ENCODE measurements at regions not wholly inside any gene's neighbourhood (a gene's known extent, or its start where the extent isn't known, plus 50 kb on each side); places are given as distances from the start of the nearest gene placed in this dataset.

GRCh38 chr2:6308986-6309385, 556.7 kb downstream of the CMPK2 start:
- intact Hi-C loops (cut with micrococcal nuclease; ENCODE audit: unreplicated experiment): no loop called here
- H3K27me3 ChIP-seq (ENCODE audit: control insufficient read depth, insufficient read depth, low read length): no peaks in the 10 kb centered on the region
- DNase-seq (ENCODE audit: low read depth, low spot score) (no peak), ATAC-seq (no peak)
- TF ChIP-seq TCF7L2 (IDR thresholded peaks at IDR 0.05; ENCODE audit: low read depth, low read length): no peak
- no peak for TF ChIP-seq SIN3A (IDR thresholded peaks at IDR 0.05; ENCODE audit: borderline replicate concordance, insufficient read depth, low read depth, low read length)
- TF ChIP-seq CTCF (IDR thresholded peaks at IDR 0.05): no peak
- no peak for TF ChIP-seq POLR2AphosphoS5 (IDR thresholded peaks at IDR 0.05; ENCODE audit: low read depth, low read length)
- TF ChIP-seq REST (IDR thresholded peaks at IDR 0.05; ENCODE audit: insufficient read depth in 1 of 2, low read depth in 2 of 2, low read length in 1 of 2): no peak
- H3K36me3 ChIP-seq (ENCODE audit: control insufficient read depth, insufficient read depth, low read length): no peaks in the 10 kb centered on the region
- H3K4me1 ChIP-seq (ENCODE audit: control insufficient read depth, insufficient read depth, low read length): no peaks in the 10 kb centered on the region
- in situ Hi-C loops (cut with HindIII; ENCODE audit: low pct_unique_long_range_greater_than_20kb, low sequenced_read_pairs): no loop called here
- no peak overlapping the region for H3K4me3 ChIP-seq (ENCODE audit: low read depth in 2 of 2, low read length in 2 of 2)
- no TSS peak for BruUV-seq (replicated peaks)
- POLR2A ChIA-PET: no interaction called here
- CTCF ChIA-PET: no interaction called here
- H3K9me3 ChIP-seq (ENCODE audit: control insufficient read depth, insufficient read depth, low read depth, low read length): no peaks in the 10 kb centered on the region
- H3K27ac ChIP-seq (ENCODE audit: low read length): no peak overlapping the region

- no peaks in the 10 kb centered on the region for H3K36me3 ChIP-seq (ENCODE audit: control insufficient read depth, insufficient read depth, low read length)
- ChIA-PET CTCF (no interaction called here), POLR2A (no interaction called here)
- DNase-seq (ENCODE audit: low read depth, low spot score) (no peak), ATAC-seq (no peak)
- no peaks in the 10 kb centered on the region for H3K4me1 ChIP-seq (ENCODE audit: control insufficient read depth, insufficient read depth, low read length)
- H3K9me3 ChIP-seq (ENCODE audit: control insufficient read depth, insufficient read depth, low read depth, low read length): no peaks in the 10 kb centered on the region
- TF ChIP-seq REST (IDR thresholded peaks at IDR 0.05; ENCODE audit: insufficient read depth in 1 of 2, low read depth in 2 of 2, low read length in 1 of 2) (no peak), SIN3A (IDR thresholded peaks at IDR 0.05; ENCODE audit: borderline replicate concordance, insufficient read depth, low read depth, low read length) (no peak), POLR2AphosphoS5 (IDR thresholded peaks at IDR 0.05; ENCODE audit: low read depth, low read length) (no peak), TCF7L2 (IDR thresholded peaks at IDR 0.05; ENCODE audit: low read depth, low read length) (no peak)
- H3K4me3 ChIP-seq (ENCODE audit: low read depth in 2 of 2, low read length in 2 of 2): no peak overlapping the region
- no peaks in the 10 kb centered on the region for H3K27me3 ChIP-seq (ENCODE audit: control insufficient read depth, insufficient read depth, low read length)
- in situ Hi-C loops (cut with HindIII; ENCODE audit: low pct_unique_long_range_greater_than_20kb, low sequenced_read_pairs): no loop called here
- intact Hi-C loops (cut with micrococcal nuclease; ENCODE audit: unreplicated experiment): no loop called here
- BruUV-seq (replicated peaks): no TSS peak
- no peak overlapping the region for H3K27ac ChIP-seq (ENCODE audit: low read length)
These were observed 556.1 kb downstream of the CMPK2 start for GRCh38 chr2:6309415-6310255.
